Activated B cell treated with CpG ODN at 0.5 μM for 24 hours (primary cell): ENCODE measurements at regions not wholly inside any gene's neighbourhood (a gene's known extent, or its start where the extent isn't known, plus 50 kb on each side); places are given as distances from the start of the nearest gene placed in this dataset.

Source experiments
- ATAC-seq: fragments of 200-7000 bp; cut with Tn5 transposase; one replicate; pipeline ENCODE4 v1.10.0; 2021; ENCODE audit warnings: low read depth, mild to moderate bottlenecking, moderate library complexity
- CTCF ChIA-PET: fragments of 350-600 bp; sonication (Branson Sonifier 250); formaldehyde crosslinking; loops from one replicate; lab custom pipeline; 2021; ENCODE audit warnings: antibody characterized with exemption; lab: Charles Lee
- POLR2A ChIA-PET: fragments of 350-600 bp; sonication (Branson Sonifier 250); formaldehyde crosslinking; loops from one replicate; lab custom pipeline; 2021; ENCODE audit warnings: antibody characterized with exemption; lab: Charles Lee
- DNase-seq: peaks from one replicate; pipeline ENCODE4 v3.0.0; 2022
- H3K27ac Mint-ChIP-seq: one replicate; pipeline ENCODE4 v1.8.0; 2020; ENCODE audit warnings: mixed read lengths
- H3K27me3 Mint-ChIP-seq: one replicate; pipeline ENCODE4 v1.8.0; 2021; ENCODE audit warnings: mixed read lengths
- H3K36me3 Mint-ChIP-seq: one replicate; pipeline ENCODE4 v1.8.0; 2021; ENCODE audit warnings: low read depth, mixed read lengths
- H3K4me1 Mint-ChIP-seq: one replicate; pipeline ENCODE4 v1.8.0; 2021; ENCODE audit warnings: mixed read lengths
- H3K4me3 Mint-ChIP-seq: one replicate; pipeline ENCODE4 v1.8.0; 2020; ENCODE audit warnings: mild to moderate bottlenecking, mixed read lengths
- H3K9me3 Mint-ChIP-seq: one replicate; pipeline ENCODE4 v1.8.0; 2020; ENCODE audit warnings: mixed read lengths
- CTCF ChIP-seq: fragments of 200-600 bp; IDR thresholded peaks from one replicate; pipeline ENCODE4 v1.8.0; 2022; ENCODE audit warnings: antibody characterized with exemption, mild to moderate bottlenecking
- intact Hi-C: fragments of 100-400 bp; cut with micrococcal nuclease; formaldehyde crosslinking; loops from one replicate; pipeline ENCODE4 v1.15.1; 2024

DNA sequence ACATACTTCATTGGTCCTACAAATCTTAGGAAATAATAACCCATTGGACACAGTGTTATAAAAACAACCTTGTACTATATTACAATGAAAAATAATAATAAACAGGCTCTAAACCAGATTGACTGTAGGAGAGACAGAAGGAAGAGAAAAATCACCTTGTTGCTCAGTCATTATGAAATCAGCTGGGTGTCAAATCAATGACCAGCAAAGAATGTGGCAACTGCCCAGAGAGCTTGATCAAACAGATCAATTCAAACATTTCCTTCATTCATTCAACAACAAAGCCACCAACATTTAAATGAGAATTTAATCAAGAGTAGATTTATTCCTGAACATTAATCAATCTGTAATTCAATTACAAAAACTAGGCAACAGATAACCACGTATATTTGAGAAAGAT, 671.9 kb upstream of the CHAC2 start:
- intact Hi-C loops: no loop called here
- H3K9me3 Mint-ChIP-seq: no peaks in the 10 kb centered on the region

GRCh38 chr2:53095227-53095626, 672.4 kb upstream of the CHAC2 start:
- Mint-ChIP-seq H3K27me3 (no peaks in the 10 kb centered on the region), H3K27ac (no peak overlapping the region), H3K36me3 (no peaks in the 10 kb centered on the region), H3K4me1 (no peaks in the 10 kb centered on the region), H3K9me3 (no peaks in the 10 kb centered on the region), H3K4me3 (no peak overlapping the region)
- POLR2A ChIA-PET: no interaction called here
- ATAC-seq (no peak), DNase-seq (no peak)
- CTCF ChIA-PET: no interaction called here
- no peak for TF ChIP-seq CTCF
- intact Hi-C loops: no loop called here

More for the DNA sequence above, 671.9 kb upstream of the CHAC2 start:
- no peaks in the 10 kb centered on the region for H3K36me3 Mint-ChIP-seq
- no peak overlapping the region for H3K4me3 Mint-ChIP-seq
- POLR2A ChIA-PET: no interaction called here
- CTCF ChIA-PET: no interaction called here
- DNase-seq (no peak), ATAC-seq (no peak)
- H3K27ac Mint-ChIP-seq: no peak overlapping the region
- no peak for TF ChIP-seq CTCF
- H3K4me1 Mint-ChIP-seq: no peaks in the 10 kb centered on the region
- no peaks in the 10 kb centered on the region for H3K27me3 Mint-ChIP-seq

DNA sequence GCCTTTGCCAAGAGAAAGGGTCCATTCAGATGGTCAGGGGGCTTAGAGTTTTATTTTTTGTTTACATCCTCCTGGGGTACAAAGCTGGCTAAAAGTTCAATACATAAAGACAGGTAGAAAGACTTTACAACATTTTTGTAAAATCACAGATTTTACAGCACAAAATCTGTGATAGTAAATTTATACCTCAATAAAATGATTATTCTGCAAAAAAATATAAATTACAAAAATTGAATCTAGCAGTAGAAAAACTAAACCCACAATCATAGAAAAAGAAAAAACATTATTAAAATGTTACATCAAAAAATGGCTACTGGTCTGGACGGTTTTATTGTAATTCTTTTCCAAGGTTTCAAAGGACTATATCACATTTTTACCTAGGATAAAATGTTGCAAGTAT, 674.2 kb upstream of the CHAC2 start:
- Mint-ChIP-seq H3K36me3 (no peaks in the 10 kb centered on the region), H3K27ac (no peak overlapping the region), H3K4me1 (no peaks in the 10 kb centered on the region), H3K9me3 (no peaks in the 10 kb centered on the region), H3K27me3 (no peaks in the 10 kb centered on the region), H3K4me3 (no peak overlapping the region)
- intact Hi-C loops: no loop called here
- CTCF ChIA-PET: no interaction called here
- no peak for TF ChIP-seq CTCF
- no peak for ATAC-seq
- no peak for DNase-seq
- POLR2A ChIA-PET: no interaction called here

- DNase-seq (no peak), ATAC-seq (no peak)
- no peaks in the 10 kb centered on the region for H3K27me3 Mint-ChIP-seq
- ChIA-PET CTCF (no interaction called here), POLR2A (no interaction called here)
- H3K9me3 Mint-ChIP-seq: no peaks in the 10 kb centered on the region
- H3K4me3 Mint-ChIP-seq: no peak overlapping the region
- H3K27ac Mint-ChIP-seq: no peak overlapping the region
- H3K36me3 Mint-ChIP-seq: no peaks in the 10 kb centered on the region
- no peak for TF ChIP-seq CTCF
- no peaks in the 10 kb centered on the region for H3K4me1 Mint-ChIP-seq
- intact Hi-C loops: no loop called here
These were observed 676.4 kb upstream of the CHAC2 start for GRCh38 chr2:53091183-53091582.

DNA sequence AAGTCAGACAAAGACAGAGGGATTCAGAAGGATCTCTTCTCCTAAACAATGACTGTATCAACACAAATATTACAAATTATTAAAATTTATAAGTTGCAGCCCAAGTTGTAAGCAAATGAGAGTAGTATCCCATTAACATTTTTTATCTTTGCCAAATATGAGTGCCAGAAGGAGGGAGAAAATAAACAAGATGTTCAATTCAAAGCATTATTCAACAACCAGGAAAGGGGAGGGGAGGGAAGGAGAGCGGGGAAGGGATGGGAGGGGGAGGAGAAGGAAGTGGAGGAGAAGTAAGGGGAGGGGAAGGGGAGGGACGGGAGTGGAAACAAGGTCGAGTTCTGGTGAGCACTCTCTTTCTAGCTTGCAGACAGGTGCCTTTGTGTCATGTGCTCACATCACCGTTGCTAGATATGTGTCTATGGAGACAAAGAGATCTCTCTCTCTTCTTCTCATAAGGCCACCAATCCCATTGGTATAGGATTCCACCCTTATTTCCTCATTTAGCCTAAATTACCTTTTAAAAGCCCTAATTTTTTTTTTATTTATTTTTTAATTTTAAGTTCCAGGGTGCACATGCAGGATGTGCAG, 679.6 kb upstream of the CHAC2 start:
- Mint-ChIP-seq H3K4me1 (no peaks in the 10 kb centered on the region), H3K4me3 (no peak overlapping the region), H3K27ac (no peak overlapping the region), H3K36me3 (no peaks in the 10 kb centered on the region), H3K27me3 (no peaks in the 10 kb centered on the region), H3K9me3 (no peaks in the 10 kb centered on the region)
- TF ChIP-seq CTCF: no peak
- no peak for ATAC-seq
- no peak for DNase-seq
- ChIA-PET POLR2A (no interaction called here), CTCF (no interaction called here)
- intact Hi-C loops: no loop called here
